SU-DHL-6 (cell line): ENCODE measurements at regions not wholly inside any gene's neighbourhood (a gene's known extent, or its start where the extent isn't known, plus 50 kb on each side); places are given as distances from the start of the nearest gene placed in this dataset.

Source experiments
- CTCF ChIP-seq: fragments of 200-600 bp; sonication (generic); IDR thresholded peaks from one replicate; pipeline ENCODE4 v1.5.1; 2017; ENCODE audit warnings: antibody characterized with exemption, mild to moderate bottlenecking, low read length, moderate library complexity; ENCODE audit not compliant: insufficient read depth, poor library complexity, severe bottlenecking
- EZH2phosphoT487 ChIP-seq: fragments of 200-600 bp; sonication (generic), shearing (Covaris generic); conservative IDR thresholded peaks from 2 replicates; pipeline ENCODE4 v1.6.1; 2018; ENCODE audit warnings: mild to moderate bottlenecking, antibody characterized with exemption, low read length, moderate library complexity, mixed read lengths

GRCh38 chr1:98500324-98500723 is 161.2 kb upstream of the SNX7 start:
- TF ChIP-seq CTCF (no peak), EZH2phosphoT487 (no peak)
